HUES64 (cell line): ENCODE measurements at regions not wholly inside any gene's neighbourhood (a gene's known extent, or its start where the extent isn't known, plus 50 kb on each side); places are given as distances from the start of the nearest gene placed in this dataset.
"Not testable (repeated sequence)": the region's sequence is repeated elsewhere in the genome, so short reads cannot be mapped to it uniquely, and the experiment has no call there.

Experiments used
- H3K27ac ChIP-seq: 2 replicates; pipeline ENCODE4 v1.7.0; 2013; ENCODE audit warnings: low read depth, low read length, inconsistent platforms
- H3K27me3 ChIP-seq: 2 replicates; pipeline ENCODE4 v1.6.1; 2013; ENCODE audit warnings: mild to moderate bottlenecking, low read length; ENCODE audit not compliant: insufficient read depth
- H3K36me3 ChIP-seq: 2 replicates; pipeline ENCODE4 v1.6.1; 2013; ENCODE audit warnings: mild to moderate bottlenecking, low read length; ENCODE audit not compliant: insufficient read depth
- H3K4me1 ChIP-seq: 2 replicates; pipeline ENCODE4 v1.6.1; 2013; ENCODE audit warnings: mild to moderate bottlenecking, low read length, moderate library complexity; ENCODE audit not compliant: insufficient read depth
- H3K4me3 ChIP-seq: 2 replicates; pipeline ENCODE4 v1.5.1; 2013; ENCODE audit warnings: mild to moderate bottlenecking, low read length, moderate library complexity
- H3K9ac ChIP-seq: 2 replicates; pipeline ENCODE4 v1.6.1; 2013; ENCODE audit warnings: mild to moderate bottlenecking, low read depth, low read length
- H3K9me3 ChIP-seq: 2 replicates; pipeline ENCODE4 v1.6.1; 2013; ENCODE audit warnings: low read depth, low read length; ENCODE audit not compliant: insufficient read depth
- WGBS: fragments of 150-250, 120-280 bp; methylation state at CpG from one replicate; pipeline ENCODE4 v1.1.7; 2013; ENCODE audit warnings: missing lambda C conversion rate; 5-methylcytosine and 5-hydroxymethylcytosine counted together

DNA sequence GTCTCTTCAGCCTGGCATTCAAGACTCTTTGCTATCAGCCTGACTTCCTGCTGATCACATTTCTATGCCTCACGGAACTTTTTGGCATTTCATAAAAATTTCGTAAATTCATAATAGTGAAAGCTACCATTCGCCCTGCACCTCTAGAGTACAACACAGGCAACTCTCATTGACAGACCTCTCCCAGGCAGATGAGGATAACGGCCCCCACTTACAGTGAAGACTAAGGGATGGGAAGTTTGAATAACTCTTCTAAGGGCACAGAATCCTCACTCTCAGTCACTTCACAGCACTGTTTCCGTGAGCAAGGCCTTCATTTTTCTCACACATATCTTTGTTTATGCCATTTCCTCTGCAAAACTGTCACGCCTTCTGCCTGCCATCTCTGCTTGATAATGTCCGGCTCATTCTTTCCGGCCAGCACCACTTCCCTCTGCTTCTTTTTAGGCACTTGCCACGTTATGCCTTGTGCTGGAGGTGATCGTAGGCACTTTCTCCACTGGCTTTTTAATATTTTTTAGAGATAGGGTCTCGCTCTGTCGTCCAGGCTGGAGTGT is 224.1 kb upstream of the HES1 start:
- Histone ChIP-seq H3K9me3 (peaks cover 10% of the 10 kb centered on the region), H3K4me3 (no peak overlapping the region), H3K27ac (no peak overlapping the region), H3K36me3 (no peaks in the 10 kb centered on the region), H3K4me1 (peaks cover 14% of the 10 kb centered on the region), H3K27me3 (peaks cover 5% of the 10 kb centered on the region; the same call in 1 of the 2 replicates), H3K9ac (no peak overlapping the region)
- WGBS = 88% methylated on average over 12 of the region's 12 CpGs

DNA sequence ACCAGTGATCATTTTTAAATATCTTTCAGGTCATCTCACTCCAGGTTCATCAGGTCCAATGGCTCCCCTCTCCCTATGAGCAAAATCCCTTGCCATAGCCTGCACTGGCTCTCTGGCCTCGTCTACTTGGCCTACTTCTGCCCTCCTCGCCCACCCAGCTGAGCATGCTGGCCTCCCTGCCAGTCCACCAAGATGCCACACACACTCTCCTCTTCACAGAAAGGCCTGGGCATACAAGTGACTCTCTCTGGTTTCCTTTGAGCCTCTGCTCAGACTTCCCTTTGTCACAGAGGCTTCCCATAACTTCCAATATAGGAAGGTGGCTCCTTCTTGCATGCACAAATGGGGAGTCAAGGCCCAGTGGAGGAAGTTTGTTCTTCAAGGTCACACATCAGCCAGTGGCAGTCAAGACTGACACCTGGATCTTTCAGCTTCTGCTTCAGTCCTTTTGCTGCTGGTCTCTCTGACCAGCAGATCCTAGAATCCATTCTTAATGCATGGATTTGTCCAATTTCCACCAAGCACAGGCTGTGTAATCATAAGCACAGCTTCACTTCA is 223.2 kb upstream of the HES1 start:
- H3K9ac ChIP-seq = no peak overlapping the region; the same call in 1 of the 2 replicates
- H3K27me3 ChIP-seq = peaks cover 5% of the 10 kb centered on the region; the same call in 1 of the 2 replicates
- peaks cover 17% of the 10 kb centered on the region for H3K4me1 ChIP-seq
- no peak overlapping the region for H3K4me3 ChIP-seq
- H3K36me3 ChIP-seq = no peaks in the 10 kb centered on the region
- H3K27ac ChIP-seq = no peak overlapping the region
- WGBS = 92% methylated on average over 2 of the region's 2 CpGs
- peaks cover 10% of the 10 kb centered on the region for H3K9me3 ChIP-seq

DNA sequence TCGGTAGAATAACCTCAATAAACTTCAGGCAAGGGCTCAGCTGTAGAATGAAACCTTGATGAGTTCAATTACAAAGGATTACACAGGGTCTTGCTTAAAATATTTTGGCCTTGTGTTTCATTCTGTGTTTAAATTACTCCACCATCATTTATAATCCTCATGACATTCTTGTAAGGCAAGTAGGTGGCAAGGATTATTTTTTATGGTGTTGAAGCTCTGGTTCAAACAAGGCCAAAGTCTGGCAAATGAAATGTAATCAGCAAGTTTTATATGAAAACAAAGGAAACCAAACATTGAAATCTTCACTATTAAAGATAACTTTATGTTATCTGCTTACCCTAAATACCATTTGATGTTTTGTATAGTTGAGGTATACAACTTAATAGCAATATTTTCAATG is 221.3 kb upstream of the HES1 start:
- H3K36me3 ChIP-seq = no peaks in the 10 kb centered on the region
- H3K4me1 ChIP-seq = peaks cover 17% of the 10 kb centered on the region
- H3K27me3 ChIP-seq = peaks cover 5% of the 10 kb centered on the region; the same call in 1 of the 2 replicates
- H3K9me3 ChIP-seq = no peaks in the 10 kb centered on the region
- 95% methylated on average over 1 of the region's 1 CpG for WGBS
- H3K4me3 ChIP-seq = no peak overlapping the region
- H3K9ac ChIP-seq = no peak overlapping the region
- H3K27ac ChIP-seq = no peak overlapping the region

DNA sequence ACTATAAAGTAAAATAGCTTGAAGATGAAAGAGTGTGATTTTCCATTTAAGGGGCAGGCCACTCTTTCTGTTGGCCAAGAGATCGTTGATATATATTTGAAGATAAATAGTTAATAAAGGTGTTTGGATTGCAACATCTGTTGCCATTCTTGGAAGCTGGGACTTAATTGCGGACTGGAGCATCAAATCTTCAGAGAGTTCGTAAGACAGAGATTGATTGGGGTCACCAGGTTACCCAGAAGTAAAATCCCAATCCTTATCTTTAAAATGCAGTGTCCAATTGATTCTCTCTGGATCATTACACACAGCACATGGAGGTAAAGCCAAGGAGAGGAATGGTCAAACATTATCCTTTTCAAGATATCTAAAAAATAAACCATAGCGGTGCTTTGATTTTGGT is 220.8 kb upstream of the HES1 start:
- Histone ChIP-seq H3K36me3 (no peaks in the 10 kb centered on the region), H3K27me3 (peaks cover 5% of the 10 kb centered on the region; the same call in 1 of the 2 replicates), H3K4me1 (peaks cover 17% of the 10 kb centered on the region), H3K9me3 (no peaks in the 10 kb centered on the region), H3K9ac (no peak overlapping the region), H3K4me3 (no peak overlapping the region), H3K27ac (no peak overlapping the region)
- 95% methylated on average over 4 of the region's 4 CpGs for WGBS

DNA sequence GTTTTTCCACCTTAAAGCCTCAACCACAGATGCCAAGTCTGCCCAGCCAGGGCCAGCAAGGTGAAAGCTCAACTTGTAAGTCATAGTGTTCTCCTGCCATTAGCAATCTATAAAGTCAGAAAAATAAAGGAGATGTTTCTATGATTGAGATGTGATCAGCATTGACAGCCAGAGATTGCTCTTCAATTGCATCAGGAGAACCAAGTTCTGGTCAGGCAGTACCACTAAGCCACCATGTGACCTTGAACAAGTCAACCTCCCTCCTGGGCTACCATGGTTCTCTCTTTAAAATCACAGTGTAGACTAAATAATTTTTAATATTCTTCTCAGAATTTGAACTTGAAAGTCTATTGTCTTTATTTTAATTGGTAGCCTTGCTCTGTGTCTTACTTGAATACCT is 220.3 kb upstream of the HES1 start:
- no peaks in the 10 kb centered on the region for H3K36me3 ChIP-seq
- H3K4me3 ChIP-seq = no peak overlapping the region
- peaks cover 17% of the 10 kb centered on the region for H3K4me1 ChIP-seq
- no peaks in the 10 kb centered on the region for H3K9me3 ChIP-seq
- H3K27me3 ChIP-seq = peaks cover 5% of the 10 kb centered on the region; the same call in 1 of the 2 replicates
- no peak overlapping the region for H3K9ac ChIP-seq
- no peak overlapping the region for H3K27ac ChIP-seq

DNA sequence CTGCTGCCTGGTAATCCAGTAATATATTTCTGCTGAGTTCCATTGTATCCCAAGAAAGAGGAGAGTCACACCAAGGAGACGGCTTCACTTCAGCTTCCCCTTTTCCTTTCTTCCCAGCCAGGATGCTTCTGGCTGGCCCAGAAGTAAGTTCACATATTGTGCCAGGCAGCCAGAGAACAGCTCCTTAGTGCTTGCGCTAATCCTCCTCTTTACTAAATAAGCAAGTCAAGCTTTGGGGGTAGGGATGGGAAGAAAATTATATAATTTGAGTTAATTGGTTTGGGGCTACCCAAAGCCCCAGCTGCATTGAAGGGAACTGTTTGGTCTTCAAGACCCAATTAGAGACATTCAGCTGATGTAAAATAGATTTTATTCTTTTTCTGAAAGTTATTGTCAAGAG is 218.8 kb upstream of the HES1 start:
- H3K4me1 ChIP-seq = 0 out of 2 replicates have a peak, but pooled peaks cover 4% of the 10 kb centered on the region
- H3K9me3 ChIP-seq = no peaks in the 10 kb centered on the region
- H3K9ac ChIP-seq = no peak overlapping the region
- no peak overlapping the region for H3K4me3 ChIP-seq
- no peaks in the 10 kb centered on the region for H3K36me3 ChIP-seq
- WGBS = 88% methylated on average over 2 of the region's 2 CpGs
- no peak overlapping the region for H3K27ac ChIP-seq
- H3K27me3 ChIP-seq = no peaks in the 10 kb centered on the region; the same call in 1 of the 2 replicates

DNA sequence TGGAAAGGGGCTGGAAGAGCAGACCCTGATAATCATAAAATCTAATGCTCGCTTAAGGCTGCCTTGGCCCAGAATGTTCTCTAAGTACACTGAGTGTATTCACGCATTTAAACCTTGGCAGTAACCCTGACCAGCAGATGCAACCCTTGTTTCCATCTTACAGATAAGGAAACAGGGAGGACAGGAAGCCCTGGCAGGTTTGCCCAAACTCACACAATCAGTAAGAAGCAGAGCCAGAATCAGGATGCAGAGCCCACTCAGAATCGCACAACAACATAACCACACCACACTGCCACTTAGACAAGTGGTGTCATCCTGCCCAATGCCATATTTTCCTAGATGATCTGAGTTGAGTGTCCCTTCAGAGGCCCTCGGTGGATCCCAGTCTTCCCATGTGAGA is 214.5 kb upstream of the HES1 start:
- 88% methylated on average over 4 of the region's 4 CpGs for WGBS
- Histone ChIP-seq H3K27ac (no peak overlapping the region), H3K27me3 (no peaks in the 10 kb centered on the region), H3K9me3 (peaks cover 3% of the 10 kb centered on the region; the same call in 1 of the 2 replicates), H3K9ac (no peak overlapping the region), H3K36me3 (no peaks in the 10 kb centered on the region), H3K4me1 (0 out of 2 replicates have a peak, but pooled peaks cover 4% of the 10 kb centered on the region), H3K4me3 (no peak overlapping the region)

DNA sequence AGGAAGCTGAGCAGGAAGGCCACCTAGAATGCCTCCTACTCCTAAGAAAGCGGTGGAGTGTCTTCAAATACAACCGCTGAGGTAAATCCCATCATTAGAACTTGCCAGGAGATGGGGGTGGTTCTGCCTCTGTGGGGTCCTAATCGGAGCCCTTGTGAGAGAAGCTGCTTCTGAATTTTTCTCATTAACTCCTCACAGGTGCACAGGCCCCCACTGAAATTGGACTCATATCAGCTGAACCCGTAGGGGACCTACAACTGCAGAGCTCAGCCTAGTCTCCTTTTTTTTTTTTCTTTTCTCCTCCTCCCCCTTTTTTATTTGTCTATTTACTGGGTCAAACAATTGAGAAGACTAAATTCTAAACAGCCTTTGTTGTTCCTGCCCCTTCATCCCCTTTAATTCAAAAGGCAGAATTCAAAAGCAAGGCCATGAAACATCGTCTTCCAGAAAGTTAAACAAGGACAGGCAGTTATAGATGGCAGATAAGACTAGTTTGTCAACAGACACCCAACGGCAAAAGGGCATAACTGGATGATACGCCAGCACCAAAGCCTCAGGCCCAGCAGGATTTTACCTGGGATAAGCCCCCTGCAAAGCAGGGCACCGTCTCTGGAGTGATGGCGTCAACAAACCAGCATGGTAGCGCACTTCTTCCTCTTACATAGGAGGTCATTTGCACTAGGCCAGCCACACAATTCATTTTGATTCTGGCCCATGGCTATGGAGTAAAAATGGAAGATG is 213.7 kb upstream of the HES1 start:
- H3K4me1 ChIP-seq = no peaks in the 10 kb centered on the region
- 97% methylated on average over 10 of the region's 10 CpGs for WGBS
- H3K36me3 ChIP-seq = no peaks in the 10 kb centered on the region
- no peak overlapping the region for H3K9ac ChIP-seq
- H3K27me3 ChIP-seq = no peaks in the 10 kb centered on the region
- H3K9me3 ChIP-seq = peaks cover 3% of the 10 kb centered on the region; the same call in 1 of the 2 replicates
- H3K4me3 ChIP-seq = no peak overlapping the region
- no peak overlapping the region for H3K27ac ChIP-seq

DNA sequence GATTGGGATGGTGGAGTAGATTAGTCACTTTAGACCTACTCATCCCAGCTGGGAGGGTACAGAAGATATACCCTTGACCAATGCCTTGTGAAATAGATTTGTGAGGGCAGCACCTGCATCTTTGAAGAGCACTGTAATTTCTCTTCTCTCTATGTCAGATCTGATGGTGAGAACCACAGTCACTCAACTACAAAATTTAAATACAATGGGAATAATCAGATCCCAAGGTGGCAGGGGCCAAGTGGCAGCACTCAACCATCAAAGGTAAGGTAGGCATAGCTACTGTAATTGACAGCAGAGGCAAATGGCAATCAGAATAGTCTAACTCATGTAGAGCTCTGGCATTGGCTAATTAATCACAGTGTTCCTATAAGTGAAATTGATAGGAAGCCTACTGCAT is 212.0 kb upstream of the HES1 start:
- not testable (repeated sequence) for H3K9me3 ChIP-seq, H3K36me3 ChIP-seq, H3K27me3 ChIP-seq, H3K4me1 ChIP-seq, H3K27ac ChIP-seq, H3K4me3 ChIP-seq, H3K9ac ChIP-seq

DNA sequence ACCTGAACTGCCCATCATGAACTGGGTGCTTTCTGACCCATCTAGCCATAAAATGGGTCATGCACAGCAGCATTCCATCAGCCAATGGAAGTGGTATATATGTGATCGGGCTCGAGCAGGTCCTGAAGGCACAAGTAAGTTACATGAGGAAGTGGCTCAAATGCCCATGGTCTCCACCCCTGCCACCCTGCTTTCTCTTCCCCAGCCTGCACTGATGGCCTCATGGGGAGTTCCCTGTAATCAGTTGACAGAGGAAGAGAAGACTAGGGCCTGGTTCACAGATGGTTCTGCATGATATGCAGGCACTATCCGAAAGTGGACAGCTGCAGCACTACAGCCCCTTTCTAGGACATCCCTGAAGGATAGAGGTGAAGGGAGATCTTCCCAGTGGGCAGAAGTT is 209.9 kb upstream of the HES1 start:
- H3K27ac ChIP-seq, H3K9me3 ChIP-seq, H3K4me1 ChIP-seq, H3K9ac ChIP-seq, H3K27me3 ChIP-seq, H3K36me3 ChIP-seq, H3K4me3 ChIP-seq: not testable (repeated sequence)
- WGBS = 93% methylated on average over 3 of the region's 3 CpGs

DNA sequence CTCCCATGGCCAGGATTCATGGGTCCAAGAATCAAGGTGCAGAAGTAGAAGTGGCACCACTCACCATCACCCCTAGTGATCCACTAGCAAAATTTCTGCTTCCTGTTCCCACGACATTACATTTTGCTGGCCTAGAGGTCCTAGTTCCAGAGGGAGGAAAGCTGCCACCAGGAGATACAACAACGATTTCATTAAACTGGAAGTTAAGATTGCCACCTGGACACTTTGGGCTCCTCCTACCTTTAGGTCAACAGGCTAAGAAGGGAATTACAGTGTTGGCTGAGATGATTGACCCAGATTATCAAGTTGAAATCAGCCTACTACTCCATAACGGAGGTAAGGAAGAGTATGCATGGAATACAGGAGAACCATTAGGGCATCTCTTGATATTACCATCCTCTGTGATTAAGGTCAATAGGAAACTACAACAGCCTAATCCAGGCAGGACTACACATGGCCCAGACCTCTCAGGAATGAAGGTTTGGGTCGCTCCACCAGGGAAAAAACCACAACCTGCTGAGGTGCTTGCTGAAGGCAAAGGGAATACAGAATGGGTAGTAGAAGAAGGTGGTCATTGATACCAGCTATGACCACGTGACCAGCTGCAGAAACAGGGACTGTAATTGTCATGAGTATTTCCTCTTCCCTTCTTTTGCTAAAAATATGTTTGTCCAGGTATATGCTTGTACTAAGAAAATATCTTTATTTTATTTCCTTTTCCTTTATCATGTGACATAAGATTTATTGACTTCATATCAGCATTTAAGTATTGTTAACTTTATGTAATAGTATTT is 208.3 kb upstream of the HES1 start:
- not testable (repeated sequence) for H3K9ac ChIP-seq, H3K4me3 ChIP-seq, H3K9me3 ChIP-seq, H3K4me1 ChIP-seq, H3K27ac ChIP-seq, H3K27me3 ChIP-seq, H3K36me3 ChIP-seq
- 92% methylated on average over 5 of the region's 5 CpGs for WGBS
